ENCODE measurements at regions not wholly inside any gene's neighbourhood (a gene's known extent, or its start where the extent isn't known, plus 50 kb on each side); places are given as distances from the start of the nearest gene placed in this dataset.
"Not testable (repeated sequence)": the region's sequence is repeated elsewhere in the genome, so short reads cannot be mapped to it uniquely, and the experiment has no call there.

DNA sequence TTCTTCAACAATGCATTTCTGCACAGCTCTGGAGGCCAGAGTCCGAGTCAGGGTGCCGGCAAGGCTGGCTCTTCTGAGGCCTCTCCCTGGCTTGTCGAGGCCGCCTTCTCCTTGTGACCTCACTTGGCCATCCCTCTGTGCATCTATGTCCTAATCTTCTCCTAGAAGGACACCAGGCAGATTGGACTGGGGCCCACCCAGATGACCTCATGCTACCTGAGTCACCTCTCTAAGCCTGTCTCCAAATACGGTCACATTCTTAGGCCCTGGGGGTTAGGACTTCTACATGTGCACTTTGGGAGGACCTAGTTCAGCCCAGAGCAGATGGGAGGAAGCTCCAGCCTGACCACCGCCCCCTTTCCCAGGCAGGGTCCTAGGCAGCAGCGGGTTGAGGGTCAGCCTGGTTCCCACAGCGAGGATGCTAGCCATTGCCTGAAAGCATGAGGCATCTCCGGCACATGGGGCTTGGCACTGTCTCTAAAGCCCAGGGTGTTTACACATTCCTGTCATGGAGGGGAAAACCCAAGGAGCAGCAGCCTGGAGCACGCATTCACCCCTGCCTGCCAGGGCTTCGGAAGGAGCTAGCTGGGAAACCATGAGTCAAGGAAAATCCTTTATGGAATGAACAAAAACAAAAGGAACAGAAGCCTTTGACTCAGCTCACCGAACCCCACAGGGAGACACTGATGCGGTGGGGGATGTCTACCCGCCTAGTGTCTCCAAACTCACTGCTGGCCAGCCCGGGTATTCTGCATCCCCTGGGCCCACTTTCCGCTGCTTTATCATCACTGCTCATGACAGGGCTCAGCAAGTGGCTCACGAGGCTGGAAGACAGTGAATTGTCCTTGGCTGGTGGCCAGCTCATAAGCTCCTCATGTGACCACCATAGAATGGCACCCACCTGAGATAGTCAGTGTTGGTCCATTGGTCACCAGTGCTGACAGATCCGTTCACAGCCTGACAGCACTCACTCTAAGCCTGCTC is 140.2 kb upstream of the ZNF469 start:
- TF ChIP-seq, protein P1, sequence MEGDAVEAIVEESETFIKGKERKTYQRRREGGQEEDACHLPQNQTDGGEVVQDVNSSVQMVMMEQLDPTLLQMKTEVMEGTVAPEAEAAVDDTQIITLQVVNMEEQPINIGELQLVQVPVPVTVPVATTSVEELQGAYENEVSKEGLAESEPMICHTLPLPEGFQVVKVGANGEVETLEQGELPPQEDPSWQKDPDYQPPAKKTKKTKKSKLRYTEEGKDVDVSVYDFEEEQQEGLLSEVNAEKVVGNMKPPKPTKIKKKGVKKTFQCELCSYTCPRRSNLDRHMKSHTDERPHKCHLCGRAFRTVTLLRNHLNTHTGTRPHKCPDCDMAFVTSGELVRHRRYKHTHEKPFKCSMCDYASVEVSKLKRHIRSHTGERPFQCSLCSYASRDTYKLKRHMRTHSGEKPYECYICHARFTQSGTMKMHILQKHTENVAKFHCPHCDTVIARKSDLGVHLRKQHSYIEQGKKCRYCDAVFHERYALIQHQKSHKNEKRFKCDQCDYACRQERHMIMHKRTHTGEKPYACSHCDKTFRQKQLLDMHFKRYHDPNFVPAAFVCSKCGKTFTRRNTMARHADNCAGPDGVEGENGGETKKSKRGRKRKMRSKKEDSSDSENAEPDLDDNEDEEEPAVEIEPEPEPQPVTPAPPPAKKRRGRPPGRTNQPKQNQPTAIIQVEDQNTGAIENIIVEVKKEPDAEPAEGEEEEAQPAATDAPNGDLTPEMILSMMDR (conservative IDR thresholded peaks at IDR 0.05) = not testable (repeated sequence)
- not testable (repeated sequence) for TF ChIP-seq ZFX (IDR thresholded peaks at IDR 0.05)
